ENCODE measurements at regions not wholly inside any gene's neighbourhood (a gene's known extent, or its start where the extent isn't known, plus 50 kb on each side); places are given as distances from the start of the nearest gene placed in this dataset.

GRCh38 chr2:19033240-19033639, 325.2 kb downstream of the OSR1 start (continued):
- TF ChIP-seq PRDM10 (IDR thresholded peaks at IDR 0.05; ENCODE audit: partially characterized antibody) = no peak
- no peak for TF ChIP-seq TRIM24 (IDR thresholded peaks at IDR 0.05)
- TF ChIP-seq STAT6 (CRISPR knock-in tag; IDR thresholded peaks at IDR 0.05) = no peak
- no peak for TF ChIP-seq TARDBP (IDR thresholded peaks at IDR 0.05)
- no peak for TF ChIP-seq ARID3A (IDR thresholded peaks at IDR 0.05; ENCODE audit: borderline replicate concordance, low read depth, low read length)
- TF ChIP-seq ZNF212 (CRISPR knock-in tag; IDR thresholded peaks at IDR 0.05) = no peak
- TF ChIP-seq MITF (IDR thresholded peaks at IDR 0.05) = no peak
